DMS153 treated with DMSO at 0.1 percent for 48 hours (cell line): ENCODE measurements at regions not wholly inside any gene's neighbourhood (a gene's known extent, or its start where the extent isn't known, plus 50 kb on each side); places are given as distances from the start of the nearest gene placed in this dataset.

Experiments used
- DNase-seq: peaks from one replicate; lab custom pipeline; 2025; ENCODE audit not compliant: unreplicated experiment; lab: John Stamatoyannopoulos, UW

DNA sequence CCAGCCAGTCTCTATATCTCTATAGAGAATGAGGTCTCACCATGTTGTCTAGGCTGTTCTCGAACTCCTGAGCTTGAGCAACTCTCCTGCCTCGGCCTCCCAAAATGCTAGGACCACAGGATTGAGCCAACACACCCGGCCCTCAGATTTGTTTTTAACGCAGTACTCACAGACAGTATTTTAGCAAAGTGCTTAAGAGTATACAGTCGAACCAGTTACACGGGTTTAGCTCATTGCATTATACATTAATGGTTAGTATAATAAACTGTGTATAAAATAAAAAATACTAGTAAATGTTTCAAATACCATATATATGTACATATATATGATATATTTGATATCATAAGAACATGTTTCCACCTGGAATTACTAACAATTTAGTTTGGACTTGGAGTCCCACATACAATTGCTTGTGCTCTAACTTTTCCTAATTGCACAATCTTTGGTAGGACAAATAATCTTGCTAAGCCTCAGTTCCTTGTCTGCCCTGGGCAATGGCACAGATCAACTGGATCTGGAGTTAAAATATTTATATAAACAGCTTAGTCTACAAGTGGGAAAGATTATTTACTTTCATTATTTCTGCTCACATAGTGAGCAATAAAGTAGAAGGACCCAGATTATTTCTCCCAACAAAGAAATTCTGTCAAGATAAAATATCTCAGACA lies 508.9 kb upstream of the LRATD1 start:
- no peak for DNase-seq

DNA sequence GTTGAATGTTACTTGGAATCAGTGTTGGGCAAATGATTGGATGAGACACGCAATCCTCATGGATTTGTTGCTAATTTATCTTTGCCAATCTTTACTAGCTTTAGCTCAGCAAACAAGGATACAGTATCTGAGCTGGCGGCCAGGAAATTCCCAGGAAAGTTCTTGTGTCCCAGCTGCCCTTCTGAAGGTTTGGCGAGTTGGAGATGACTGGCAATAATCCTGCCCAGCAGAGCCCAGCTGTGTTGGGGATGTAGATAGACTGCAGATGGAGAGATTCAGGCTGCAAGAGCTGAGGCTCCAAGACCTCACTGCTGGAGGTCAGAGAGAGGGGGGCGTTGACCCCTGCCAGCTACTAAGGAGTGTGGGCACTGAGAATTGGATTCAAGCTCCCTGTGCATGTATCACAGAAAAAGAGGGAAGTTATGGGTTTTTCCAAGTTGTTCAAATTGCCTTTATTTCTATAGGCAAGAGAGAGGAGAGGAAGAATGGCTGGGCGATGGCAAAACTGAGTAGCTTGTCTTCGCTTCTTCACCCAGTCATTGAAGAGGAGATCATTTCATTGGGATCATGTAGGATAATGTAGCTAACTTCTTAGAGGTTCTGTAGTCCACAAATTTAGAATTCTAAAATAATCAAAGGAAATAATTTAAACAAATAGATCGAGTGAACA lies 506.8 kb upstream of the LRATD1 start:
- DNase-seq = no peak

DNA sequence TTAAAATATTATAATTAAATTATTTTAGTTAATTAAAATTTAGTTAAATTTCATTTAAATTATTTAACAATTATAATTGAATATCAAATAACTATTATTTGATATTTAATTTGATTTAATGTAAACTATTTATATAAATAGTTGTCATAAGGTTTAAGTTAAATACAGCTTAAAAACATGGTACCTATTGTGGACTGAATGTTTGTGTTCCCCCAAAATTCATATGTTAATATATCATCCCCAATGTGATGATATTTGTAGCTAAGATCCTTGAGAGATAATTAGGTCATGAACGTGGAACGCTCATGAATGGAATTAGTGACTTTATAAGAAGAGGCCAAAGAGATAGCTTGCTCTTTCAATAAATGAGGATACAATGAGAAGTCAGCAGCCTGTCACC lies 505.7 kb upstream of the LRATD1 start:
- DNase-seq = no peak

DNA sequence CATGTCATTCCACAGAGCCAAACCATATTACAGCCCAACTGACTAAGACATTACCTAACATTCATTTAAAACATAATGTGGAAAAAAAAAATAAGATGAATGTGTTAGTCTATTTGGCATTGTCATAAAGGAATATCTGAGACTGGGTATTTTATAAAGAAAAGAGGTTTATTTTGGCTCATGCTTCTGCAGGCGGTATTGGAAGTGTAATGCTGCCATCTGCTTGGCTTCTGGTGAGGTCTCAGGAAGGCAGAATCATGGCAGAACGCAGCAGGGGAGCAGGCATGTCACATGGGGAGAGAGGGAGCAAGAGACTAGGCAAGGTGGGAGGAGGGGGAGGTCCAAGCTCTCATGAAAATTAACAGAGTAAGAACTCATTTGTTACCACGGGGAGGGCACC lies 504.8 kb upstream of the LRATD1 start:
- DNase-seq = no peak

DNA sequence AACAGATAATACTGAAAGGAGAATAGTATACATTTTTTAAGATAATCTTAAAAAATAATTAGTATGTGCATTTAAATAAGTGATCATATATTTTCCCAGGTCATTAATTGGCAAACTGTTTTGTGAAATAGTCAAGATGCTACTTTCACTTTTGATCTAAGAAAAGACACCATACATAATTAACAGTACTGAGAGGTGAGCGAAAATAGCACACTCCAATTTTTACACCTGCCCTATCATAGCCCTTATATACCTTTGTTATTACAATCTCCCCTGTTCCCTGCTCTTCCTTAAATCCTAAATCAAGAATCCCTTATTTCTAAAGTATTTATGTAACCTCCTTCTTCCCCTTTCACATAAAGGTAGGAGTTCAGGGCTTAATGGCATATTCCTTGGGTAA lies 500.1 kb upstream of the LRATD1 start:
- DNase-seq = no peak

DNA sequence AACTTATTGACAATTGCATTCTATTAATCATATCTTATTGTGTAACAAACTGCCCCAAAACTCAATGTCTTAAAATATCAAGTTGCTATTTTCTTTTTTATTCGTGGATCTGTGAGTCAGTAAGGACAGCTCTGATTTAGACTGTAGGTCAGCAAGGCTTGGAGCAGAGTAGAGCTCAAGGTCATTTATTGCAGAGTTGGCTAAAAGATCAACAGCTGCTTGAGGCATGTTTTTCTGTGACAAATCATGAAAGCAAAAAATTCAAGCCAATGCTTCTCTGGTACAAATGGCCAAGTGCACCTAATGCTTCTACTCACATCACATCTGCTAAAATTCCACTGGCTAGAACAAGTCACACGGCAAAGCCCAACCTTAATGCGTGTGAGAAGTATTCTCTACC lies 497.7 kb upstream of the LRATD1 start:
- no peak for DNase-seq

DNA sequence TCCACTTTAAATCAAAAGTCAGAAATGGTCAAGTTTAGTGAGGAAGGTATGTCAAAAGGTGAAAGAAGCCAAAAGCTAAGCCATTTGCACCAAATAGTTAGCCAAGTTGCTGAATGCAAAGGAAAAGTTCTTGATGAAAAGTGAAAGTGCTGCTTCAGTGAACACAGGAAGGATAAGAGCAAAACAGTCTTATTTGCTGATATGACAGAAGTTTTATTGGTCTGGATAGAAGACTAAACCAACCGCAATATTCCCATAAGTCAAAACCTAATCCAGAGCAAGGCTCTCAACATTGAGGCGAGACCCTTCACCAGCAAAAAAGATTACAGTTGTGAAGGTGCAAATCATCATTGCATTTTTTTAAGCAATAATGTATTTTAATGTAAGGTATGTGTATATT lies 496.5 kb upstream of the LRATD1 start:
- no peak for DNase-seq

DNA sequence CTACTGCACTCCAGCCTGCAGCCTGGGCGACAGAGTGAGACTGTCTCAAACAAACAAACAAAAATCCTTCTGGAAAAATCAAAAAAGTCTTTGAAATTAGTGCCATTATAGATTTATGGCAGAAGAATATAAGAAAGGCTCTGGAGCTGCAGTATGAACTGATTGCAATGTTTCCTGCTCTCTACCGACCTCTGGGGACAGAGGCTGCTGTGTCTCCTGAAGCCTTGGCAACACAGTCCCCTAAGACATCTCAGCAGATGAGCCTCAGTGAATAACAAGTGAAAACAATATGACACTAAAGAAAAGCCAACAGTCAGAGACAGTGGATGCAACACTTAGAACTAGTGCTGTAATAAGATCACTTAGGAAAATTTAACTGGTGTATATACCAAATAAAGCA lies 494.9 kb upstream of the LRATD1 start:
- DNase-seq = no peak

DNA sequence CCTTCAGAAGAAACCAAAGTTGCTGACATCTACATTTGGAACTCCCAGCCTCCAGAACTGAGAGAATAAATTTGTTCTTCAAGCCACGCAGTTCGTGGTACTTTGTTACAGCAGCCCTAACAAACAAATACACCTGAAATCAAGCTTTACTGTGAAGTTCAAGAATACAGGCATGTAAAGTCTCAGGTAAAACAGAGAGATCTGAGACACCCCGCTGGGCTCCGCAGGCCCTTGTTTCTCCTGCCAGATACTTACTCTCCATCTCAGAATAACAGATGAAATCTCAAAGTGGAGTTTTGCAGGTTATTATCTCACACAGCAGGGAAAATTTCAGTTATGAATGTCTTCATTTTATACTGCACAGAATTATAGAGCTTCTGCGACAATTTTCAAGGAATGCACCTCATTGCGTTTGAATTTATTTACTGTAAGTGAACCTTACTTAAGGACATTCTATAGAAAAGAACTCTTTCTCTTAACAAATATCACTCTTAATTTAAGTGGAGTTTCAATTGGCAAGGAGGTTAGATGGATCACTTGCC lies 492.4 kb upstream of the LRATD1 start:
- no peak for DNase-seq

DNA sequence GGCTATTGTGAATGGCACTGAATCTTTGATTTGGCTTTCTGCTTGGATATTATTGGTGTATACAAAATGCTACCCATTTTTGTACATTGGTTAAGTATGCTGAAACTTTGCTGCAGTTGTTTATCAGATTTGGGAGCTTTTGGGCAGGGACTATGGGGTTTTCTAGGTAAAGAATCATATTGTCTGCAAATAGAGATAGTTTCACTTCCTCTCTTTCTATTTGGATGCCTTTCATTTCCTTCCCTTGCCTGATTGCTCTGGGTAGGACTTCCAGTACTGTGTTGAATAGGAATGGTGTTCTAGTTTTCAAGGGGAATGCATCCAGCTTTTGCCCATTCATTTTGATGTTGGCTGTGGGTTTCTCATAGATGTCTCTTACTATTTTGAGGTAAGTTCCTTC lies 489.1 kb upstream of the LRATD1 start:
- no peak for DNase-seq

DNA sequence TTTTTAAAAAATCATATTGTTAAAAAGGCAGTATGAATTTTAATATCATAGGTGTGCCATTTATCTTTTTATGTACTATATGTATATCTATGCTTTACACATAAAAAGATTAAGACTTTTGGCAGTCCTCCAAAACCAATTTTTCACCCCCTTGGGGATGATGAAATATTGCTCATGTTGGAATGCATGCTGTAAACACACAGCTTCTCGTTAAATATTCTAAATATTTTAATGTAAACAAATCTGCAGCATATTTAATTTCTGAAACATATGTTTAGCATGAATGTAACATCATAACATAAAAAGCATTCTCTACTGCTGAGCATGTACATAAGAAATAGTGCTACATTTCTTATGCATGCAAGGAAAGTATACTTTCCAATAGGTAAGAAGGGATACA lies 484.3 kb upstream of the LRATD1 start:
- DNase-seq = no peak

DNA sequence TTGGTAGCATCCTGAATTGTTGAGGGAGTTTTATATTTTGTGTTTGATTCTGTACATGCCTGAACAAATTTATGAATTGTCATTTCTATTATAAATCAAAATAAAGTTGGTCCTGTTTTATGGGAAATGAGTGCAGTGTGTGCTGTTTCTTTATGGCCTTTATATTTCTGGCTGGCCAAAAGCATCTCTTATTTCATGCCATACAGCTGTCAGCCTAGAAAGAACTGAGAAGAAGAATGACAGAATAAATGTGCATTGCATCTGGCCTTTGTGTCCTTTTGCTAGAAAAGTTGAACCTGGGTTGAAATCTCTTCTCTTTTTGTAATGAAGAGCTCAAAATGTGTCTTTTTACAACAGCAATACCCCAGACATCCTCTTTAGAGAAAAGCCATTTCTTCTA lies 474.7 kb upstream of the LRATD1 start:
- no peak for DNase-seq

DNA sequence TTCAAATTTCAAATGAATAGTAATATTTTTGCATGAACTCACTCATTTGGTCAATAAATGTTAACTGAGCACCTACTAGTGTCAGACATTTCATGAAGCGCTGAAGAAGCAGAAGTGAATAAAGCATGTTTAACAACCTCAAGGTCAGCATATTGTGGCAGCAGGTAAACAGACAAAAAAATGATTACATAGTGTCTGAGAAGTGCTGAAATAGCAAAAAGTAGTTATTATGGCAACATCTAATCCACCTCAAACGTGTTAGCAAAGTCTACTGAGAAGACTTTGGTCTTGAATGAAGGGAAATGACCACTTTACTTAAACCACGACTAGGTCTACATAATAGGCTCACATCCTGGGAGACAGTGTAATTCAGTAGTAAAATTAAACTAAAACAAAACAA lies 452.2 kb upstream of the LRATD1 start:
- DNase-seq = no peak

DNA sequence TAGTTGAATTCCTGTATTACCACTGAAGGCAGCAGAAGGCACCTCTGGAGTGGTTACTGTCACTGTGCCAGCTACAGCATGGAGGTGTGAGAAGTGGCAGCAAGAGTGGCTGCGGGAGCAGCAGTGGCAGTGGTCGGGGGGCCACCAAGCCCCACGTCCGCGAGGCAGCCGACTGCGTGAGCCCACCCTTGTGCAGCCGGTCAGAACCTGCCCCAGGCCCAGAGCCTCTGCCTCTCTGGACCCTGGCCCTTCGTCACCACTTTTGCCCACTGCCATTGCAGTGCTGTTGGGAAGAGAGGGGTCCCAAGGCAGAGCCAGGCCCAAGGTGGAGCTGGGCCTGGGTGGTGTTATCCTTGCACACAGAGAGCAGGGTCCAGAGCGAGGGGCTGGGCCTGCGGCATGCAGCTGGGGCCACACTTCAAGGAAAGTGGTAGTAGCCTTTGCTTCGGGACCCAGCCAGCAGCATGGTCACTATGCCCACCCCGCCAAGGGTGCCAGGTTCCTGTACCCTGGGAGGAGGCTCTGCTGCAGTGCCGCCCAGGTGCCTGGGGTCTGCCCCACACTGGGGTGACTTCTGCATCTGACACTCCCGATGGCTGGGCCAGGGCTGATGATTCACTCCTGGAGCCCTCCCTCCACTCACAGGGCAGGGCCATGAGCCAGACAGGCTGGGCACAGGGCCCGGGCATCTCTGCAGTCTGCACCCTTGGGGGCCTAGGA lies 450.1 kb upstream of the LRATD1 start:
- DNase-seq = no peak

DNA sequence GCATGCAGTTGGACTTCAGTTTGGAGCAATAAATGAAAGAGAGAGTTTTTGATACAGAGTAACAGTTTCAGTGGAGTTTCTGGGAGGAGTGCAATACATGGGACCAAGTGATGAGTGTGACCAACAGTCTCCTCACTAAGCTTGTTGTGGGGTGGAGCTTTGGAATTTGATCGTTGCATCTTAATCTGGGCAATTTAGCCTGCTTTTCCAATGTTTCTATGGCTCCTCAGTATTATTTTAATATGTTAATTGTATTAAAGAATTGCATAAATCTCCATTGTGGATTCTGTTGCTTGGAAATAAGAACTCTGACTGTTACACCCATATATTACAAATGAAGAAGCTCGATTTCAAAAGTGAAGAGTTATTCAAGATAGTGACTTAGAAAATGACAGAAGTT lies 446.6 kb upstream of the LRATD1 start:
- DNase-seq = no peak

DNA sequence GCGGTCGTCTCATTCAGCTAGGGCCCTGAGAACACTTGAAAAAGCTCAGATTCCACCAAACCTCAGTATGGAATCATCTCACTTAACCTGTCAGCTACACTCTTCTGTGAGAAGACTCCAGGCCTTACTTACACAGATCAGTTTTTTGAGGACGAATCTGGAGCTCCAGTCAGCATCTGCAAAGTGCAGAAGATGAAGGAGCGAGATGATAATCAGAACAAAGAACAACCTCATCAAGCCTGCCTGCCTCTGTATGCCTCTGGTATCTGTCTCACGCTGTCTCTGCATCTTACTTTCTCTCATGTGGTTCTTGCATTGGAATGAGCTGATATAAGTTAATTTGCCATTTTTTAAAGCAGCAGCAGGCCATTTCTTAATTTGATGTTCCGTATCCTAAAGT lies 444.1 kb upstream of the LRATD1 start:
- no peak for DNase-seq

DNA sequence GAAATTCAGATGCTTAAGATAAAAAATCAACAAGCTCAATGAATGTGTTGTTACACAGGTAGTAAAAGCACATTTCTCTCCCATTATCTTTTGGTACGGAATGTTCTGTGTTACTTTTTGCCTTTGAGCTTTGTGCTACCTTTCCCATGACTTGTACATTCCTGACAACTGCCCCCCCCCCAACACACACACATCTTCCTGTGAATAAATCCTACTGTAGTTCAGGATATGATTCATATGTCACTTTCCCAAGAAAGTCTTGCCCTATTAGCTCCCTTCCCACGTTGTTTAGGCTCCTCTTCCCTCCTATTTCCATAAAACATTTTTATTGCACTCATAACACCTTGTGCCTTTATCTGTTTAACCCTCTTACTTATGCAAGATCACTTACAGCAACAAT lies 442.6 kb upstream of the LRATD1 start:
- DNase-seq = no peak

DNA sequence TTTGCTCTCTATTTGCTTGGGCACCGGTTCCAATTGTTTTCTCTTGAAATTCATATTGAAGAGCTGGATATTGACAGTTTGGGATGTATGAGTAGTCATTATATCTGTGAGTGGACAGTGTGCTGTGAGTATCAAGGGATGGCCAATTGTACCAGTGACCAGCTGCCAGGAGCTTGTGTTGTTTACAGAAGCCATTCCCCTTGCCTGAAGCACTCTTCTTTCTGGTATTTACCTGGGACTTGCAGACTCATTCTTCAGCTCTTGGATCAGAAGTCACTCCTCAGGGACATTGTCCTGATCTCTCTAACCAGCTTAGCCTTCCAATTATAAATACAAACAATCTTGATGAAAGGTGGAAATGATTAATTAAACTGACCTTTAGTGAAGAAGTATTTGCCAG lies 438.3 kb upstream of the LRATD1 start:
- no peak for DNase-seq

DNA sequence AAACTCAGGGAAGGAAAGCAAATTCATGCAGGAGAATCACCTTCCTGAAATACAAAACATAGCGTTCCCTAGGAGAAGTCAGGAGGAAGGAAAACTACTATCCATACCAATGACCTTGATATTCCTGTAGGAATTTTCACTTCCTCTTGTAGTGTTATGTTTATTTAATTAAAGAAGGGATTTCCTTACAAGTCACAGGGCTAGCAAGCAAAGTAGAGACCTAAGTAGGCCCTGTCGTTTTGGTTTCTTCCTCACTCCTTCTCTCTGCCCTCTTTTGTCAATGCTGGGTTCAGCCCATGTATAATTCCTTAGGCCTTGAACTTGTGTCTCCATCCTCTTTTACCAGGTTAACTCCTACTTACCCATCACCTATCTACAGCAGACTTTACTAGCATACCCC lies 435.2 kb upstream of the LRATD1 start:
- no peak for DNase-seq

DNA sequence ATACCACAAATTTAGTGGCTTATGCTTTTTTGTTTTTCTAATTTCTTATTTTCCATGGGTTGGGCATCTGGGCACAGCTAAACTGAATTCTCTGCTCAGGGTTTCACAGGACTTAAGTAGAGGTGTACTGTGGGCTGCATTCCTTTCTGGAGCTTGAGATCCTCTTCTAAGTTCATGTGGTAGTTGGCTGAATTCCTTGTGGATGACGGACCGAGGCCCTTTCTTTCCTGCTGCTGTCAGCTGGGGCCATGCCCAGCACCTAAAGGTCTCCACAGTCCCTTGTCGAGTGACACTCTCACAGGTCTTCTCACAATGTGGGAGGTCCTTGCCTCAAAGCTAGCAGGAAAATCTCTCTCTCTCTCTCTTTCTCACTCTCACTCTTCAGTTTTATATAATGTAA lies 433.5 kb upstream of the LRATD1 start:
- DNase-seq = no peak

DNA sequence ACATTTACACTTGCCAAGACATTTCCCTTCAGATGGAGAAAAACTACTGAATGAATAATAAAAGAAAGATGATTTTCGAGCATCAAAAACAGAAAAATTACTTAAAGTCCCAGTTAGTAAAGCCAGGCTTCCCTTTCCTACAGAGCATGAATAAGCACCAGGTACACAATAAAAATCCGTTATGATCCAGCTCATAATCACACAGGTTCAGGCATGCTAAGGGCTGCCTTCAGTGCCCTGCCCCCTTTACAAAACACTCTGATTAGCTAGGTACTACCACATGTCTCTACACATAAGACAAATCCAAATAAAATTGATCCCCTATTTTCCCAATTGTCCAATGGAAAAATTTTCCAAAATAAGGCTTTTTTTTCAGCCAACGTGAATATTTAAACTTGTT lies 413.2 kb upstream of the LRATD1 start:
- no peak for DNase-seq

DNA sequence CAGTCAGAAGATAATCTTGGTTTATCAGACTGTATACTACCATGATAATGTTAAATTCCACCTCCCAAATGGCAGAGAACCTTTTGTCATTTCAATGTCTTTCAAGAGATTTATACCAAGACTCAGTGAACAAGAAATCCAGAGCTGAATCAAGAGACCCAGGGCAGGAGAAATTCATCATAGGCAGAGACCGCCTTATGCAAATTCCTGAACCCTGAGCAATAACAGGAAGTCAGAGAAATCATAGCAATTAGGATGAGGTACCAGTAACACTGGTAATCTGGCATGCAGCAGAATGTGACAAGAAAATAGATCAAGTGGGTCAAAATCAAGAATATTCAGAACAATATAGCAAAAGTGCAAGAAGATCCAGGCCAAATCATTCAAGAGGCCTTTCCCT lies 412.4 kb upstream of the LRATD1 start:
- no peak for DNase-seq
